Activated CD4-positive, alpha-beta T cell treated with anti-CD3 and anti-CD28 coated beads for 36 hours (primary cell): ENCODE measurements at regions not wholly inside any gene's neighbourhood (a gene's known extent, or its start where the extent isn't known, plus 50 kb on each side); places are given as distances from the start of the nearest gene placed in this dataset.
"Not testable (repeated sequence)": the region's sequence is repeated elsewhere in the genome, so short reads cannot be mapped to it uniquely, and the experiment has no call there.

Experiments
- ATAC-seq: fragments of 200-7000 bp; cut with Tn5 transposase; one replicate; pipeline ENCODE4 v1.10.0; 2021; ENCODE audit warnings: mild to moderate bottlenecking, moderate library complexity
- CTCF ChIA-PET: fragments of 350-600 bp; sonication (Branson Sonifier 250); formaldehyde crosslinking; loops from one replicate; lab custom pipeline; 2021; ENCODE audit warnings: antibody characterized with exemption; lab: Charles Lee
- POLR2A ChIA-PET: fragments of 350-600 bp; sonication (Branson Sonifier 250); formaldehyde crosslinking; loops from one replicate; lab custom pipeline; 2021; ENCODE audit warnings: antibody characterized with exemption, inconsistent platforms; lab: Charles Lee
- DNase-seq: peaks from one replicate; pipeline ENCODE4 v3.0.0-alpha.2; 2020
- H3K27ac Mint-ChIP-seq: one replicate; pipeline ENCODE4 v1.8.0; 2021; ENCODE audit warnings: mixed read lengths
- H3K27me3 Mint-ChIP-seq: one replicate; pipeline ENCODE4 v1.8.0; 2021; ENCODE audit warnings: mixed read lengths
- H3K36me3 Mint-ChIP-seq: one replicate; pipeline ENCODE4 v1.8.0; 2021; ENCODE audit warnings: low read depth, mixed read lengths
- H3K4me1 Mint-ChIP-seq: one replicate; pipeline ENCODE4 v1.8.0; 2021; ENCODE audit warnings: mixed read lengths
- H3K4me3 Mint-ChIP-seq: one replicate; pipeline ENCODE4 v1.8.0; 2021; ENCODE audit warnings: mild to moderate bottlenecking, moderate library complexity, mixed read lengths
- H3K9me3 Mint-ChIP-seq: one replicate; pipeline ENCODE4 v1.8.0; 2021; ENCODE audit warnings: low read depth, mixed read lengths
- intact Hi-C, 2 experiments: fragments of 100-400 bp; cut with DNase I in 1 of 2; cut with micrococcal nuclease in 1 of 2; formaldehyde crosslinking; loops; one replicate each; pipeline versions ENCODE4 v1.14.2 to v1.15.1; 2022 to 2024; cut with DNase I, micrococcal nuclease

DNA sequence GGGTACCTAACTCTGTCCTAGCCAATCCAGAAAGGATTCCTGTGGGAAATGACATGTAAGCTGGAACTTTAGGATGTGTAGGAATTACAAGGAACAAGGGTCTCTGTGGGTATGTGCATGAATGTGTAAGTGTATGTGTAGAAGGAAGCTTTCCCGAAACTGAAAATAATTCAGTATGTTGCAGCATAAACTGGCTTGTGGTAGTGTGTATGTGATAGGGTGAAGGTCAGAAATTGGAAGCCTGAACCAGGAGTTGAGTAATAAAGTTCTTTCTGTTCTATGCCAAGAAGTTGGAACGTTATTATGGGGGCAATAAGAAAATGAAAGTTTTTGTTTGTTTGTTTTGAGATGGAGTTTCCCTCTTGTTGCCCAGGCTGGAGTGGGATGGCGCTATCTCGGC lies 323.1 kb upstream of the KITLG start:
- intact Hi-C loops: no loop called here
- no peaks in the 10 kb centered on the region for H3K4me1 Mint-ChIP-seq
- no peaks in the 10 kb centered on the region for H3K9me3 Mint-ChIP-seq
- ChIA-PET CTCF (interaction anchor here (0.6 kb wide), 3 partner anchors 24 to 288 kb away, joined by 3 read pairs; no protein-coding TSS in a partner anchor), POLR2A (no interaction called here)
- DNase-seq (no peak), ATAC-seq (no peak)
- no peak overlapping the region for H3K27ac Mint-ChIP-seq
- H3K4me3 Mint-ChIP-seq: no peak overlapping the region
- H3K36me3 Mint-ChIP-seq: no peaks in the 10 kb centered on the region
- H3K27me3 Mint-ChIP-seq: peaks cover 2% of the 10 kb centered on the region

- ChIA-PET POLR2A (no interaction called here), CTCF (interaction anchor here (0.7 to 1.0 kb wide), 2 partner anchors 687 to 731 kb away, joined by 3 to 4 read pairs; no protein-coding TSS in a partner anchor)
- H3K4me1 Mint-ChIP-seq: no peaks in the 10 kb centered on the region
- peaks cover 2% of the 10 kb centered on the region for H3K27me3 Mint-ChIP-seq
- intact Hi-C loops: no loop called here
- ATAC-seq (no peak), DNase-seq (no peak)
- no peaks in the 10 kb centered on the region for H3K9me3 Mint-ChIP-seq
- no peaks in the 10 kb centered on the region for H3K36me3 Mint-ChIP-seq
- no peak overlapping the region for H3K27ac Mint-ChIP-seq
- no peak overlapping the region for H3K4me3 Mint-ChIP-seq
Observed at GRCh38 chr12:88897723-88898122, 317.5 kb upstream of the KITLG start.

DNA sequence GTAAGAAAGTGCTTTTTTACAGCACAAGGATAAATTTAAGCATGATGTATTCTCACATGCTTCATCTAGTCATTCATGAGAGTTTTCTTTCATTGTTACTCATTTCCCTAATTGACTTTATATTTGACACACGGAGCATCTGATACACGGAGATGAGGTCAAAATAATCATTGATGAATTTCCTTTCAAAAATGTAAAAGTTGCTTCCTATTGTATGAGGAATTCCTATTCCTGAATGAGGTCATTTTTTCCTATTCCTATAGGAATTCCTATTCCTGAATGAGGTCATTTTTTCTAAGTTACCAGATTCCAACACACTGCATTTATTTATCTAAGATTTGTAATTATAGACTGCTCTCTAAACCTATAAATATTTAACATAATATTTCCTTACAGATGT lies 316.7 kb upstream of the KITLG start:
- DNase-seq (no peak), ATAC-seq (no peak)
- ChIA-PET POLR2A (no interaction called here), CTCF (interaction anchor here (0.6 kb wide), 1 partner anchor 457 kb away, joined by 4 read pairs; no protein-coding TSS in a partner anchor)
- Mint-ChIP-seq H3K36me3 (no peaks in the 10 kb centered on the region), H3K27me3 (peaks cover 2% of the 10 kb centered on the region), H3K9me3 (no peaks in the 10 kb centered on the region), H3K4me3 (no peak overlapping the region), H3K27ac (no peak overlapping the region), H3K4me1 (no peaks in the 10 kb centered on the region)
- intact Hi-C loops: no loop called here

DNA sequence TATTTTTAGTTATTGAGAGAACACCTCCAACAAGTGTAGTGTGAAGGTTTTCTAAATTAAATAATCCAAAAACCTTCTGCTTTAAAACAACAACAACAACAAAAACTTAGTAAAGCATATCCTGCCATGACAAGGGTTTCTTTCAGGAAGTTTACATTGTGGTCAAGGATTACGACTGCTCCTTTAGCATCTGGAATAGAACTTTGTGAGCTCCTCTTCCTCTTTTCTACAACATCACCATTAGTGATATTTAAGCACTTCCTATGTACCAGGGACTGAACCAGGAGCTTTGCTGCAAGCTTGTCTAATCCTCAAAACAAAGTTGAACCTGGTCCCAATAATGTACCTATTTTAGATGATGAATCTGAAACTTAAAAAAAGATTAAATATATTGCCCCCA lies 315.4 kb upstream of the KITLG start:
- DNase-seq (no peak), ATAC-seq (no peak)
- Mint-ChIP-seq H3K9me3 (no peaks in the 10 kb centered on the region), H3K4me1 (no peaks in the 10 kb centered on the region), H3K27me3 (peaks cover 2% of the 10 kb centered on the region), H3K36me3 (no peaks in the 10 kb centered on the region), H3K27ac (no peak overlapping the region), H3K4me3 (no peak overlapping the region)
- ChIA-PET CTCF (no interaction called here), POLR2A (interaction anchor here (0.6 kb wide), 1 partner anchor 469 kb away, joined by 3 read pairs; no protein-coding TSS in a partner anchor)
- intact Hi-C loops: no loop called here

DNA sequence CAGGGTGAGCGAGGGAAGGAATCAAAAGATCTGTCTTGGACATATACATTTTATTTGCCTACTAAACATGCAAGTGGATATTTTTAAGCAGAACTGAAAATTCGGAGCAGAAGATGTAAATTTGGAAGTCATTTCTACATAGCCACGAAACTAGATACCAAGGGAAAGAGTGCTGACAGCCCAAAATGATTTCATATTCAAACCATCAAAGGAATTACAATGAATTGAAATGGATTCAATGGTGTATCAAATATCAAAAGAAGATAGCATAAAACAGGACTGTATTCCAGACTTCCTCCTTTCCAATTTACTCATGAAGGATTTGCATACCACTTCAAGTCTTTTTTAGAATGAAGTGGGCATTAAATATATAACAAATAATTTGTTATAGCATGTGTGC lies 313.5 kb upstream of the KITLG start:
- H3K27ac Mint-ChIP-seq: no peak overlapping the region
- no peaks in the 10 kb centered on the region for H3K27me3 Mint-ChIP-seq
- ChIA-PET POLR2A (no interaction called here), CTCF (no interaction called here)
- H3K4me1 Mint-ChIP-seq: no peaks in the 10 kb centered on the region
- no peak for DNase-seq
- no peaks in the 10 kb centered on the region for H3K36me3 Mint-ChIP-seq
- H3K4me3 Mint-ChIP-seq: no peak overlapping the region
- no peak for ATAC-seq
- no peaks in the 10 kb centered on the region for H3K9me3 Mint-ChIP-seq
- intact Hi-C loops: no loop called here

- H3K27me3 Mint-ChIP-seq, intact Hi-C loops, H3K36me3 Mint-ChIP-seq, ATAC-seq, H3K27ac Mint-ChIP-seq, H3K9me3 Mint-ChIP-seq, POLR2A ChIA-PET, CTCF ChIA-PET, H3K4me3 Mint-ChIP-seq, DNase-seq, H3K4me1 Mint-ChIP-seq: not testable (repeated sequence)
Observed at GRCh38 chr12:88891434-88891833, 311.2 kb upstream of the KITLG start.

GRCh38 chr12:88889326-88890110 lies 309.2 kb upstream of the KITLG start:
- ChIA-PET CTCF (interaction anchor here (0.7 kb wide), 1 partner anchor 9 kb away, joined by 3 read pairs; no protein-coding TSS in a partner anchor), POLR2A (interaction anchor here (0.7 kb wide), 1 partner anchor 261 kb away, joined by 6 read pairs; no protein-coding TSS in a partner anchor)
- DNase-seq (no peak), ATAC-seq (no peak)
- no peaks in the 10 kb centered on the region for H3K27me3 Mint-ChIP-seq
- no peak overlapping the region for H3K27ac Mint-ChIP-seq
- H3K9me3 Mint-ChIP-seq: no peaks in the 10 kb centered on the region
- intact Hi-C loops: no loop called here
- H3K36me3 Mint-ChIP-seq: no peaks in the 10 kb centered on the region
- no peaks in the 10 kb centered on the region for H3K4me1 Mint-ChIP-seq
- no peak overlapping the region for H3K4me3 Mint-ChIP-seq

DNA sequence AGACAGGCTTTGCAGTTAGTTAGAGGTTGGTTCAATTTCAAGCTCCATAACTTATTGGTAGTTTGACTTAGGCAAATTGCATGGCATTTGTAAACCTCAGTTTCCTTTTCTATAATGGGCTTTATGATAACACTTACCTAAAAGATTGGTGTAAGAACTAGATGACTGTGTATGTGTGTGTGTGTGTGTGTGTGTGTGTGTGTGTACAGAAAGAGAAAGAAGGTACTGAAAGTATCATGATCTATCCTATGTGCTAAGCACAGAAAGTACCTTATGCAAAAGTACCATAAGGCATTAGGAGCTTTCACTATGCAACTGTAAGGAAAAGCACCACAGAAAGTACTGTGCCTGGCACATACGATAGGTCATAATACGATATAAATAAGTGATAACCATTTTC lies 304.3 kb upstream of the KITLG start:
- intact Hi-C loops: no loop called here
- Mint-ChIP-seq H3K4me3 (no peak overlapping the region), H3K36me3 (no peaks in the 10 kb centered on the region), H3K27me3 (no peaks in the 10 kb centered on the region), H3K4me1 (no peaks in the 10 kb centered on the region), H3K27ac (no peak overlapping the region), H3K9me3 (no peaks in the 10 kb centered on the region)
- POLR2A ChIA-PET: no interaction called here
- no peak for ATAC-seq
- CTCF ChIA-PET: interaction anchor here (1.2 kb wide), 1 partner anchor 31 kb away, joined by 3 read pairs; no protein-coding TSS in a partner anchor
- no peak for DNase-seq

DNA sequence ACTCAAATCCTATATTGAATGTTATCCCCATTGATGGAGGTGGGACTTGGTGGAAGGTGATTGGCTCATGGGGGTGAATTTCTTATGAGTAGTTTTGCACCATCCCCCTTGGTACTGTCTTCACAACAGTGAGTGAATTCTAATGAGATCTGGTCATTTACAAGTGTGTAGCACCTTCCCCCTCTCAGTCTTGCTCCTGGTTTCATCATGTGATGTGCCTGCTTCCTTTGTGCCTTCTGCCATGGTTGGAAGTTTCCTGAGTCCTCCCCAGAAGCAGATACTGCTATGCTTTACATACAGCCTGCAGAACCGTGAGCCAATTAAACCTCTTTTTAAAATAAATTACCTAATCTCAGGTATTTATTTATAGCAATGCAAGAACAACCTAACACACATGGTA lies 302.4 kb upstream of the KITLG start:
- no peak overlapping the region for H3K4me3 Mint-ChIP-seq
- no peak overlapping the region for H3K27ac Mint-ChIP-seq
- no peaks in the 10 kb centered on the region for H3K36me3 Mint-ChIP-seq
- H3K4me1 Mint-ChIP-seq: no peaks in the 10 kb centered on the region
- ChIA-PET CTCF (no interaction called here), POLR2A (no interaction called here)
- no peak for DNase-seq
- intact Hi-C loops: no loop called here
- H3K27me3 Mint-ChIP-seq: no peaks in the 10 kb centered on the region
- ATAC-seq: no peak
- no peaks in the 10 kb centered on the region for H3K9me3 Mint-ChIP-seq

GRCh38 chr12:88880051-88880450 lies 299.8 kb upstream of the KITLG start:
- intact Hi-C loops: no loop called here
- ChIA-PET CTCF (no interaction called here), POLR2A (no interaction called here)
- no peak for ATAC-seq
- Mint-ChIP-seq H3K27ac (no peak overlapping the region), H3K36me3 (no peaks in the 10 kb centered on the region), H3K27me3 (peaks cover 3% of the 10 kb centered on the region), H3K4me1 (no peaks in the 10 kb centered on the region), H3K4me3 (no peak overlapping the region), H3K9me3 (no peaks in the 10 kb centered on the region)
- no peak for DNase-seq

- Mint-ChIP-seq H3K4me1 (no peaks in the 10 kb centered on the region), H3K9me3 (no peaks in the 10 kb centered on the region), H3K27me3 (peaks cover 3% of the 10 kb centered on the region), H3K4me3 (no peak overlapping the region), H3K27ac (no peak overlapping the region), H3K36me3 (no peaks in the 10 kb centered on the region)
- CTCF ChIA-PET: interaction anchor here (1.6 kb wide), 1 partner anchor 23 kb away, joined by 4 read pairs; no protein-coding TSS in a partner anchor
- POLR2A ChIA-PET: no interaction called here
- ATAC-seq: no peak
- DNase-seq: no peak
- intact Hi-C loops: no loop called here
Observed at GRCh38 chr12:88878295-88878694, 298.0 kb upstream of the KITLG start.

- ChIA-PET POLR2A (no interaction called here), CTCF (no interaction called here)
- no peak for ATAC-seq
- no peaks in the 10 kb centered on the region for H3K4me1 Mint-ChIP-seq
- H3K9me3 Mint-ChIP-seq: no peaks in the 10 kb centered on the region
- intact Hi-C loops: no loop called here
- no peak for DNase-seq
- no peaks in the 10 kb centered on the region for H3K36me3 Mint-ChIP-seq
- H3K27ac Mint-ChIP-seq: no peak overlapping the region
- H3K27me3 Mint-ChIP-seq: peaks cover 3% of the 10 kb centered on the region
- no peak overlapping the region for H3K4me3 Mint-ChIP-seq
Observed at GRCh38 chr12:88876857-88877256, 296.6 kb upstream of the KITLG start.
